T-cell (primary cell): ENCODE measurements at regions not wholly inside any gene's neighbourhood (a gene's known extent, or its start where the extent isn't known, plus 50 kb on each side); places are given as distances from the start of the nearest gene placed in this dataset.

Source experiments
- ATAC-seq, 4 experiments: fragments of 200-7000 bp in 3 of 4; fragments of 150-1000 bp in 1 of 4; cut with Tn5 transposase; replicated peaks in 1 of 4; 1 replicate in 3 of 4; 2 replicates in 1 of 4; pipeline ENCODE4 v1.10.0; 2021; ENCODE audit warnings: moderate library complexity in 3 of 4, mild to moderate bottlenecking in 2 of 4, moderate number of reproducible peaks in 1 of 4
- CTCF ChIA-PET, 2 donors: fragments of 300-600 bp; sonication (Branson Sonifier 250); formaldehyde crosslinking; loops; one replicate each; lab custom pipeline; 2022; ENCODE audit warnings: antibody characterized with exemption in 2 of 2; lab: Charles Lee
- POLR2A ChIA-PET, 2 donors: fragments of 300-600 bp; sonication (Branson Sonifier 250); formaldehyde crosslinking; loops; one replicate each; lab custom pipeline; 2022; ENCODE audit warnings: antibody characterized with exemption in 2 of 2; lab: Charles Lee
- DNase-seq, 35 experiments: peaks; one replicate each; pipeline versions ENCODE4 v3.0.0 to v3.0.0-alpha.2; 2013 to 2023
- H3K27ac ChIP-seq: one replicate; pipeline ENCODE4 v1.5.1; 2013; ENCODE audit warnings: low read length
- H3K27me3 ChIP-seq, 2 experiments: replicated peaks in 1 of 2; 1 replicate in 1 of 2; 2 replicates in 1 of 2; pipeline versions ENCODE4 v1.6.1 to v1.7.0; 2013; ENCODE audit warnings: low read length in 1 of 2, mixed read lengths in 1 of 2; ENCODE audit not compliant: control insufficient read depth in 2 of 2, insufficient read depth in 2 of 2; ENCODE audit errors: extremely low read depth in 1 of 2
- H3K36me3 ChIP-seq, 2 donors: 1 replicate in 1 of 2; 2 replicates in 1 of 2; pipeline versions ENCODE4 v1.6.1 to v1.7.0; 2013; ENCODE audit warnings: low read length in 1 of 2; ENCODE audit not compliant: control insufficient read depth in 2 of 2, insufficient read depth in 1 of 2; ENCODE audit errors: extremely low read depth in 1 of 2
- H3K4me1 ChIP-seq, 2 experiments: 1 replicate in 1 of 2; 2 replicates in 1 of 2; pipeline versions ENCODE4 v1.6.1 to v1.7.0; 2013; ENCODE audit warnings: low read length in 2 of 2, mixed read lengths in 1 of 2; ENCODE audit not compliant: insufficient read depth in 2 of 2, control insufficient read depth in 1 of 2; ENCODE audit errors: extremely low read depth in 1 of 2
- H3K4me3 ChIP-seq, 2 donors: 1 replicate in 1 of 2; 2 replicates in 1 of 2; pipeline versions ENCODE4 v1.5.1 to v1.7.0; 2013; ENCODE audit warnings: mild to moderate bottlenecking in 2 of 2, low read length in 1 of 2, moderate library complexity in 1 of 2; ENCODE audit not compliant: control insufficient read depth in 1 of 2; ENCODE audit errors: extremely low read depth in 1 of 2
- H3K9me3 ChIP-seq: 2 replicates; pipeline ENCODE4 v1.7.0; 2013
- H3K27ac Mint-ChIP-seq, 2 donors: one replicate each; pipeline ENCODE4 v1.8.0; 2020 to 2021; ENCODE audit warnings: mild to moderate bottlenecking in 2 of 2, mixed read lengths in 2 of 2
- H3K27me3 Mint-ChIP-seq, 2 donors: one replicate each; pipeline ENCODE4 v1.8.0; 2021 to 2022; ENCODE audit warnings: mixed read lengths in 2 of 2
- H3K36me3 Mint-ChIP-seq: one replicate; pipeline ENCODE4 v1.8.0; 2021; ENCODE audit warnings: mixed read lengths
- H3K4me1 Mint-ChIP-seq, 3 donors: one replicate each; pipeline ENCODE4 v1.8.0; 2020 to 2022; ENCODE audit warnings: mixed read lengths in 3 of 3, mild to moderate bottlenecking in 1 of 3
- H3K4me3 Mint-ChIP-seq, 3 donors: one replicate each; pipeline ENCODE4 v1.8.0; 2020 to 2022; ENCODE audit warnings: mild to moderate bottlenecking in 3 of 3, mixed read lengths in 3 of 3, moderate library complexity in 3 of 3
- H3K9me3 Mint-ChIP-seq, 3 donors: one replicate each; pipeline ENCODE4 v1.8.0; 2020 to 2022; ENCODE audit warnings: mixed read lengths in 3 of 3
- WGBS: methylation state at CpG from one replicate; pipeline ENCODE4 v1.1.5; 2013; ENCODE audit warnings: missing lambda C conversion rate; ENCODE audit not compliant: insufficient coverage; 5-methylcytosine and 5-hydroxymethylcytosine counted together

- Histone ChIP-seq H3K4me3 (no peak overlapping the region), H3K4me1 (peaks cover 19 to 60% of the 10 kb centered on the region in 2 experiments), H3K27me3 (peaks cover 0 to 13% of the 10 kb centered on the region in 2 experiments), H3K27ac (no peak overlapping the region), H3K36me3 (no peaks in the 10 kb centered on the region), H3K9me3 (no peaks in the 10 kb centered on the region)
- H3K9me3 Mint-ChIP-seq, result no peaks in the 10 kb centered on the region
- no peak overlapping the region for H3K4me3 Mint-ChIP-seq
- no peaks in the 10 kb centered on the region for H3K36me3 Mint-ChIP-seq
- ChIA-PET POLR2A (no interaction called here), CTCF (interaction anchor here in 1 of 2 donors (0.6 kb wide), 1 partner anchor 49 kb away, joined by 7 read pairs; no protein-coding TSS in a partner anchor)
- ATAC-seq (no peak), DNase-seq (no peak)
- H3K27ac Mint-ChIP-seq, result peak overlapping the region in 1 of 2 donors; percentile 68
- no peaks in the 10 kb centered on the region for H3K27me3 Mint-ChIP-seq
- 83% methylated on average over 15 of the region's 20 CpGs for WGBS
- peaks cover 35 to 39% (median 37%) of the 10 kb centered on the region in 3 donors for H3K4me1 Mint-ChIP-seq
Observed at GRCh38 chr16:85452364-85453193, 160.5 kb upstream of the GSE1 start.

DNA sequence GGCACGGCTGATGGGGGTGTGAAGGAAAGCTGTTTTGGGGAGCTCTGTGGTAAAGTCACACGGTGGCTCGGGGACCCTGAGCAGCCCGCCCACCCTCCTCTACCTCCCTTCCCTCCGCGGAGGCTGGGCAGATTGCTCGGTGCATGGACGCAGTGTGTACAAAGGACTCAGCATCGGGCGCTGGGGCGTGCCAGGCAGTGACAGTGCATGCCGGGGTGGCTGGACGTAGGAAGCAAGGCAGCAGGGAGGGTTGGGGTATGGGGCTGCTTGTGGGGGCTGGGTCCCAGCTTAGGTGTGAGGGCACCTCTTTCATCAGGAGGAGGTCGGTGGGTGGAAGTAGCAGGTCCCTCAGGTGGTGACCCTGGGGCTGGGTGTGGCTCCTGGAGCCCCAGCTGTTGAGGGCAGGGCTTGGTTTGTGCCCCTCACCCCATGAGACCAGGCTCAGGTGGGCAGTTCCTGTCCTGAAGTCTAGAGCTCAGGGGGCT is 159.9 kb upstream of the GSE1 start:
- DNase-seq (no peak), ATAC-seq (no peak)
- 83% methylated on average over 6 of the region's 14 CpGs for WGBS
- H3K4me1 ChIP-seq, result peaks cover 13 to 54% of the 10 kb centered on the region in 2 experiments
- CTCF ChIA-PET, result interaction anchor here in 1 of 2 donors (0.6 kb wide), 1 partner anchor 48 kb away, joined by 7 read pairs; no protein-coding TSS in a partner anchor
- H3K4me3 ChIP-seq, result no peak overlapping the region
- Mint-ChIP-seq H3K27ac (peak overlapping the region in 1 of 2 donors; percentile 68), H3K36me3 (no peaks in the 10 kb centered on the region), H3K9me3 (no peaks in the 10 kb centered on the region), H3K4me3 (no peak overlapping the region), H3K27me3 (no peaks in the 10 kb centered on the region), H3K4me1 (peaks cover 29 to 32% (median 31%) of the 10 kb centered on the region in 3 donors)
- H3K36me3 ChIP-seq, result no peaks in the 10 kb centered on the region
- POLR2A ChIA-PET, result no interaction called here
- peaks cover 0 to 19% of the 10 kb centered on the region in 2 experiments for H3K27me3 ChIP-seq
- no peaks in the 10 kb centered on the region for H3K9me3 ChIP-seq
- H3K27ac ChIP-seq, result no peak overlapping the region

DNA sequence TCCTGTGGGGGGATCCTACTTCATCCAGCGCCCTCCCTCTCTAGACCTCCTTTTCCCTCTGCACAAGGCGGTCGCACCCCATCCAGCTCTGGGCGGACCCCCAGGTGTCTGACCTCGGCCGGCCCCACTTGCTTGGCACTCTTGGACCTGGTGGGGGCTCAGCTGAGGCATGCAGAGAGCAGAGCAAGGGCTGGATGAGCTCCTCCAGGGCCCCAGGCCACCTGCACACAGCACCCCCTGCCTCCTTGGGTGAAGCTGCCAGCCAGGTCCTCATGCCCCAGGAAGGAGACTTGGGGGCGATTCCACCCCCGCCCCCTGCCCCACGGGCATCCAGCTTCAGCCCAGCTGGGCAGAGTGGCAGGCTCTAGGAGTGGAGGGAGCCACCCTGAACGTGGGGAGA is 159.4 kb upstream of the GSE1 start:
- Histone ChIP-seq H3K27me3 (peaks cover 0 to 24% of the 10 kb centered on the region in 2 experiments), H3K4me1 (peaks cover 11 to 49% of the 10 kb centered on the region in 2 experiments), H3K27ac (no peak overlapping the region), H3K36me3 (no peaks in the 10 kb centered on the region), H3K9me3 (no peaks in the 10 kb centered on the region), H3K4me3 (no peak overlapping the region)
- CTCF ChIA-PET, result no interaction called here
- Mint-ChIP-seq H3K27me3 (no peaks in the 10 kb centered on the region), H3K27ac (no peak overlapping the region), H3K9me3 (no peaks in the 10 kb centered on the region), H3K4me3 (no peak overlapping the region), H3K4me1 (peaks cover 24 to 28% (median 26%) of the 10 kb centered on the region in 3 donors), H3K36me3 (no peaks in the 10 kb centered on the region)
- WGBS, result 71% methylated on average over 9 of the region's 10 CpGs
- no peak for DNase-seq
- POLR2A ChIA-PET, result no interaction called here
- ATAC-seq, result no peak

GRCh38 chr16:85454171-85454872 is 158.8 kb upstream of the GSE1 start:
- POLR2A ChIA-PET, result no interaction called here
- Histone ChIP-seq H3K27me3 (peaks cover 0 to 26% of the 10 kb centered on the region in 2 experiments), H3K9me3 (no peaks in the 10 kb centered on the region), H3K36me3 (no peaks in the 10 kb centered on the region), H3K4me3 (no peak overlapping the region), H3K27ac (no peak overlapping the region), H3K4me1 (peaks cover 5 to 43% of the 10 kb centered on the region in 2 experiments)
- no peaks in the 10 kb centered on the region for H3K36me3 Mint-ChIP-seq
- DNase-seq (no peak), ATAC-seq (no peak)
- no peaks in the 10 kb centered on the region for H3K9me3 Mint-ChIP-seq
- CTCF ChIA-PET, result no interaction called here
- WGBS, result 89% methylated on average over 19 of the region's 22 CpGs
- peaks cover 0 to 3% of the 10 kb centered on the region in 2 donors for H3K27me3 Mint-ChIP-seq
- peaks cover 21 to 22% (median 22%) of the 10 kb centered on the region in 3 donors for H3K4me1 Mint-ChIP-seq
- H3K4me3 Mint-ChIP-seq, result no peak overlapping the region
- no peak overlapping the region for H3K27ac Mint-ChIP-seq

GRCh38 chr16:85455534-85455933 is 157.6 kb upstream of the GSE1 start:
- WGBS, result 72% methylated on average over 11 of the region's 12 CpGs
- CTCF ChIA-PET, result no interaction called here
- H3K27me3 Mint-ChIP-seq, result peaks cover 0 to 7% of the 10 kb centered on the region in 2 donors

GRCh38 chr16:85457366-85457765 is 155.8 kb upstream of the GSE1 start:
- H3K4me3 ChIP-seq, result no peak overlapping the region
- peaks cover 0 to 54% of the 10 kb centered on the region in 2 experiments for H3K27me3 ChIP-seq
- Mint-ChIP-seq H3K9me3 (no peaks in the 10 kb centered on the region), H3K27me3 (peaks cover 2 to 16% of the 10 kb centered on the region in 2 donors), H3K4me3 (no peak overlapping the region), H3K27ac (no peak overlapping the region), H3K36me3 (no peaks in the 10 kb centered on the region), H3K4me1 (peaks cover 5 to 17% (median 14%) of the 10 kb centered on the region in 3 donors)
- DNase-seq (no peak), ATAC-seq (no peak)
- no peak overlapping the region for H3K27ac ChIP-seq
- ChIA-PET CTCF (no interaction called here), POLR2A (no interaction called here)
- peaks cover 4 to 26% of the 10 kb centered on the region in 2 experiments for H3K4me1 ChIP-seq
- 73% methylated on average over 5 of the region's 7 CpGs for WGBS
- no peaks in the 10 kb centered on the region for H3K36me3 ChIP-seq
- no peaks in the 10 kb centered on the region for H3K9me3 ChIP-seq

More at GRCh38 chr16:85455534-85455933, 157.6 kb upstream of the GSE1 start:
- Histone ChIP-seq H3K9me3 (no peaks in the 10 kb centered on the region), H3K4me1 (peaks cover 0 to 32% of the 10 kb centered on the region in 2 experiments), H3K27me3 (peaks cover 0 to 35% of the 10 kb centered on the region in 2 experiments), H3K27ac (no peak overlapping the region), H3K4me3 (no peak overlapping the region), H3K36me3 (no peaks in the 10 kb centered on the region)
- ATAC-seq, result no peak
- POLR2A ChIA-PET, result no interaction called here
- Mint-ChIP-seq H3K27ac (no peak overlapping the region), H3K4me1 (peaks cover 15 to 18% (median 16%) of the 10 kb centered on the region in 3 donors), H3K36me3 (no peaks in the 10 kb centered on the region), H3K4me3 (no peak overlapping the region), H3K9me3 (no peaks in the 10 kb centered on the region)
- DNase-seq, result no peak
